Fibroblast of villous mesenchyme (primary cell): ENCODE measurements at regions not wholly inside any gene's neighbourhood (a gene's known extent, or its start where the extent isn't known, plus 50 kb on each side); places are given as distances from the start of the nearest gene placed in this dataset.
"Not testable (repeated sequence)": the region's sequence is repeated elsewhere in the genome, so short reads cannot be mapped to it uniquely, and the experiment has no call there.

ENCODE experiments used
- DNase-seq: peaks from one replicate; pipeline ENCODE4 v3.0.0-alpha.2; 2010; ENCODE audit warnings: low read depth
- H3K4me3 ChIP-seq: 2 replicates; pipeline ENCODE4 v1.5.1; 2011; ENCODE audit warnings: low read depth, mild to moderate bottlenecking, low read length
- CTCF ChIP-seq: IDR thresholded peaks from 2 replicates; pipeline ENCODE4 v1.5.1; 2012; ENCODE audit warnings: low read depth, mild to moderate bottlenecking, low read length; ENCODE audit not compliant: insufficient read depth

DNA sequence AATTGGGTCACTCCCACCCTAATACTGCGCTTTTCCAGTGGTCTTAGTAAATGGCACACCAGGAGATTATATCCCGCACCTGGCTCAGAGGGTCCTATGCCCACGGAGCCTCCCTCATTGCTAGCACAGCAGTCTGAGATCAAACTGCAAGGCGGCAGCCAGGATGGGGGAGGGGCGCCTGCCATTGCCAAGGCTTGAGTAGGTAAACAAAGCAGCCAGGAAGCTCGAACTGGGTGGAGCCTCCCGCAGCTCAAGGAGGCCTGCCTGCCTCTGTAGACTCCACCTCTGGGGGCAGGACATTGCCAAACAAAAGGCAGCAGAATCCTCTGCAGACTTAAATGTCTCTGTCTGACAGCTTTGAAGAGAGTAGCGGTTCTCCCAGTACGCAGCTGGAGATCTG is 52.4 kb upstream of the PMPCB start:
- H3K4me3 ChIP-seq, result not testable (repeated sequence)

GRCh38 chr7:103240806-103241205 is 56.4 kb upstream of the PMPCB start:
- DNase-seq, result no peak

More for the DNA sequence above, 52.4 kb upstream of the PMPCB start:
- DNase-seq, result not testable (repeated sequence)

GRCh38 chr7:103235824-103236223 is 61.4 kb upstream of the PMPCB start:
- not testable (repeated sequence) for DNase-seq, H3K4me3 ChIP-seq

More at GRCh38 chr7:103240806-103241205, 56.4 kb upstream of the PMPCB start:
- TF ChIP-seq CTCF, result no peak
- H3K4me3 ChIP-seq, result no peak overlapping the region

DNA sequence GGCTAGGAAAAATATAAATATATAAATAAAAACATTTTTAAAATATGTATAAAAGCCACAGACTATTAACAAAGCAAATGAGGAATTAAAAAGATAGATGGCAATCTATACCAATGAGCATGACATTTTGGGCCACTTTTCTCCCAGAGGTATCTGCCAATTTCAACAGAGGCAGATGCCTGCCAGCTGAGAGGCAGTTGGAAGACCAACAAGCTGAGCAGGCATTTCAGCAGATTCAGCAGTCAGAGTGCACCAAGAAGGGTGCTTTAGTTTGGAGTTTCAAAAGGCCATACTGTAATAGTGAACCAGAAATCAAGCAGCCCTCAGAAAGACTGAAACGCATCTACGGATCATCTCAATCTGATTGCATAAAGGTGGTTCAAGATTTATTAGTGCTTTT is 62.4 kb upstream of the PMPCB start:
- not testable (repeated sequence) for H3K4me3 ChIP-seq, DNase-seq

DNA sequence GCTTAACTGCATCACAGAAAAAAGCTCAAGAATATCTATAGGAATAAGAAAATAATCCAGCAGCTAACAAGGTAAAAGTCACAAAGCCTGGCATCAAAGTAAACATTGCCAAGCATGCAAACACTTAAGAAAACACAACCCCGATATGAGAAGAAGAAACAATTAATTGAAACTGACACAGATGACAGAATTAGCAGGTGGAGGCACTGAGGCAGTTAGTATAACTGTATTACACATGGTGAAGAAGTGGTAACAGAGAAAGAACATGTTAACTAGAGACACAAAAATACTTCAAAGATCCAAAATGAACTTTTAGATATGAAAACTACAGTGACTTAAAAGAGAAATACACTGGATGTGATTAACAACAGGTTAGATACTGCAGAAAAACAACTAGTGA is 69.4 kb upstream of the PMPCB start:
- not testable (repeated sequence) for H3K4me3 ChIP-seq, DNase-seq

DNA sequence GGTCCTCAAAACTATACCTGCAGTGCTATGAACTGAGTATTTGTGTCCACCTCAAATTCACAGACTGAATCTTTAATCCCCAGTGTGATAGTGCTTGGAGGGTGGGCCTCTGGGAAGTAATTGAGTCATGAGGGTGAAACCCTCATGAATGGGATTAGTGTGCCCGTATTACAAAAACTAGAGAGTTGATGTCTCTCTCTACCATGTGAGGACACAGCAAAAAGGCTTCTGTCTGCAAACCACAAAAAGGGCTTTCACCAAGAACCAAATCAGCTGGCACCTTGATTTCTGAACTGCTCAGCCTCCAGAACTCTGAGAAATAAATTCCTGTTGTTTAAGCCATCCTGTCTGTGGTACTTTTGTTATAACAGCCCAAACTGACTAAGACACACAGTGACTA is 71.4 kb upstream of the PMPCB start:
- not testable (repeated sequence) for H3K4me3 ChIP-seq

GRCh38 chr7:103223065-103223464 is 74.2 kb upstream of the NAPEPLD start:
- H3K4me3 ChIP-seq, DNase-seq: not testable (repeated sequence)

More for the DNA sequence above, 71.4 kb upstream of the PMPCB start:
- DNase-seq, result not testable (repeated sequence)

GRCh38 chr7:103211049-103211448 is 62.1 kb upstream of the NAPEPLD start:
- DNase-seq, H3K4me3 ChIP-seq: not testable (repeated sequence)

GRCh38 chr7:103199191-103199590 is 50.3 kb upstream of the NAPEPLD start:
- peak; percentile 6 for DNase-seq
- not testable (repeated sequence) for H3K4me3 ChIP-seq
